B cell (primary cell): ENCODE measurements at regions not wholly inside any gene's neighbourhood (a gene's known extent, or its start where the extent isn't known, plus 50 kb on each side); places are given as distances from the start of the nearest gene placed in this dataset.

Source experiments
- ATAC-seq: fragments of 200-7000 bp; cut with Tn5 transposase; one replicate; pipeline ENCODE4 v1.10.0; 2021; ENCODE audit warnings: low read depth, mild to moderate bottlenecking, moderate number of reproducible peaks, moderate library complexity
- CTCF ChIA-PET: fragments of 350-600 bp; sonication (Branson Sonifier 250); formaldehyde crosslinking; loops from one replicate; lab custom pipeline; 2021; ENCODE audit warnings: antibody characterized with exemption, inconsistent platforms; lab: Charles Lee
- POLR2A ChIA-PET: fragments of 350-600 bp; sonication (Branson Sonifier 250); formaldehyde crosslinking; loops from one replicate; lab custom pipeline; 2021; ENCODE audit warnings: antibody characterized with exemption; lab: Charles Lee
- DNase-seq: peaks from one replicate; pipeline ENCODE4 v3.0.0; 2013
- H2AFZ ChIP-seq: 2 replicates; pipeline ENCODE4 v1.6.1; 2012; ENCODE audit warnings: mild to moderate bottlenecking, low read depth, low read length; ENCODE audit not compliant: insufficient read depth, poor library complexity, severe bottlenecking
- H3K27ac ChIP-seq, 2 donors: 1 replicate in 1 of 2; 2 replicates in 1 of 2; pipeline ENCODE4 v1.5.1; 2012 to 2013; ENCODE audit warnings: low read length in 2 of 2, mild to moderate bottlenecking in 2 of 2, moderate library complexity in 1 of 2
- H3K27me3 ChIP-seq, 4 experiments: fragments of 200-600 bp in 1 of 4; sonication (generic) in 1 of 4; replicated peaks in 1 of 4; 1 replicate in 2 of 4; 2 replicates in 2 of 4; pipeline versions ENCODE4 v1.6.1 to v1.7.0; 2013 to 2016; ENCODE audit warnings: low read length in 3 of 4, mild to moderate bottlenecking in 2 of 4, mixed read lengths in 1 of 4, moderate library complexity in 1 of 4; ENCODE audit not compliant: insufficient read depth in 4 of 4, control insufficient read depth in 3 of 4; ENCODE audit errors: control extremely low read depth in 1 of 4
- H3K36me3 ChIP-seq, 2 experiments: replicated peaks in 1 of 2; 1 replicate in 1 of 2; 2 replicates in 1 of 2; pipeline versions ENCODE4 v1.6.1 to v1.7.1; 2013; ENCODE audit warnings: low read length in 1 of 2; ENCODE audit not compliant: insufficient read depth in 2 of 2, control insufficient read depth in 1 of 2; ENCODE audit errors: control extremely low read depth in 1 of 2, extremely low read depth in 1 of 2
- H3K4me1 ChIP-seq, 2 donors: fragments of 200-600 bp in 1 of 2; sonication (generic) in 1 of 2; 1 replicate in 1 of 2; 2 replicates in 1 of 2; pipeline versions ENCODE4 v1.5.1 to v1.6.1; 2013 to 2017; ENCODE audit warnings: low read length in 2 of 2; ENCODE audit not compliant: control insufficient read depth in 2 of 2, insufficient read depth in 2 of 2
- H3K4me2 ChIP-seq: replicated peaks from 2 replicates; pipeline ENCODE3; 2012; ENCODE audit warnings: mild to moderate bottlenecking, low read depth, low read length; ENCODE audit not compliant: poor library complexity, severe bottlenecking
- H3K4me3 ChIP-seq, 5 experiments: fragments of 200-600 bp in 1 of 5; sonication (generic) in 1 of 5; 1 replicate in 3 of 5; 2 replicates in 2 of 5; pipeline versions ENCODE4 v1.5.1 to v1.7.0; 2011 to 2016; ENCODE audit warnings: low read length in 4 of 5, mild to moderate bottlenecking in 4 of 5, low read depth in 2 of 5, control low read depth in 1 of 5, moderate library complexity in 1 of 5; ENCODE audit not compliant: insufficient read depth in 1 of 5; ENCODE audit errors: control extremely low read depth in 1 of 5, extremely low read depth in 1 of 5
- H3K79me2 ChIP-seq: fragments of 200-600 bp; sonication (generic); one replicate; pipeline ENCODE4 v1.6.0; 2016; ENCODE audit warnings: low read length; ENCODE audit not compliant: control insufficient read depth, insufficient read depth
- H3K9ac ChIP-seq: fragments of 200-600 bp; sonication (generic); 2 replicates; pipeline ENCODE4 v1.6.1; 2017; ENCODE audit warnings: mild to moderate bottlenecking, low read length, moderate library complexity
- H3K9me3 ChIP-seq, 3 donors: one replicate each; pipeline versions ENCODE4 v1.6.1 to v1.7.1; 2013; ENCODE audit warnings: low read length in 2 of 3; ENCODE audit not compliant: control insufficient read depth in 2 of 3, insufficient read depth in 1 of 3; ENCODE audit errors: control extremely low read depth in 1 of 3
- H4K20me1 ChIP-seq: 2 replicates; pipeline ENCODE4 v1.6.0; 2012; ENCODE audit warnings: mild to moderate bottlenecking, low read length; ENCODE audit not compliant: insufficient read depth, control insufficient read depth, poor library complexity, severe bottlenecking
- H3K27ac Mint-ChIP-seq: one replicate; pipeline ENCODE4 v1.8.0; 2021; ENCODE audit warnings: mixed read lengths
- H3K27me3 Mint-ChIP-seq: one replicate; pipeline ENCODE4 v1.8.0; 2021; ENCODE audit warnings: mixed read lengths
- H3K4me1 Mint-ChIP-seq: one replicate; pipeline ENCODE4 v1.8.0; 2021; ENCODE audit warnings: mixed read lengths
- H3K4me3 Mint-ChIP-seq: one replicate; pipeline ENCODE4 v1.8.0; 2021; ENCODE audit warnings: mixed read lengths
- H3K9me3 Mint-ChIP-seq: one replicate; pipeline ENCODE4 v1.8.0; 2022; ENCODE audit warnings: mixed read lengths; ENCODE audit not compliant: insufficient read depth
- CTCF ChIP-seq: fragments of 200-600 bp; IDR thresholded peaks from one replicate; pipeline ENCODE4 v1.8.0; 2022; ENCODE audit warnings: antibody characterized with exemption, mild to moderate bottlenecking
- EZH2 ChIP-seq: IDR thresholded peaks from 2 replicates; pipeline ENCODE4 v1.6.1; 2012; ENCODE audit warnings: borderline replicate concordance, low read depth, mild to moderate bottlenecking, moderate library complexity, low read length; ENCODE audit not compliant: insufficient read depth, poor library complexity, severe bottlenecking
- WGBS: methylation state at CpG from one replicate; pipeline ENCODE4 v1.1.5; 2013; ENCODE audit warnings: missing lambda C conversion rate; ENCODE audit not compliant: insufficient coverage; 5-methylcytosine and 5-hydroxymethylcytosine counted together
- intact Hi-C: fragments of 100-400 bp; cut with micrococcal nuclease; formaldehyde crosslinking; loops from one replicate; pipeline ENCODE4 v1.10.0; 2022

DNA sequence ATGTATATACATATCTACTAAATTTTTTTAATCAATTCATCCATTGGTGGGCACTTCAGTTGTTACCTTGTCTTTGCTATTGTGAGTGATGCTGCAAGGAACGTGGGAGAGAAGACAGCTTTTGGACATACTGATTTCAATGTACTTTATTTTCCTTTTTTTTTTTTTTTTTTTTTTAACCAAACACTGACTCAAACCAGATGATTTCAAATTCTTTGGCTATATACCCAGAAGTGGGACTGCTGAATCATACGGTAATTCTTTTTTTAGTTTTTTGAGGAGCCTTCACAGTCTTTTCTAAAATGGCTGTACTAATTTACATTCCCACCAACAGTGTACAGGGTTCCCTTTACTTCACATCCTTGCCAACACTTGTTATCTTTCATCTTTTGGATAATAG lies 204.7 kb downstream of the INSIG2 start:
- CTCF ChIA-PET: no interaction called here
- H4K20me1 ChIP-seq: no peaks in the 10 kb centered on the region
- intact Hi-C loops: no loop called here
- H3K4me1 ChIP-seq: no peaks in the 10 kb centered on the region
- no peaks in the 10 kb centered on the region for H3K79me2 ChIP-seq
- peaks cover 23% of the 10 kb centered on the region for H3K27me3 Mint-ChIP-seq
- H3K9ac ChIP-seq: no peak overlapping the region
- no peak overlapping the region for H3K4me3 Mint-ChIP-seq
- H2AFZ ChIP-seq: no peak overlapping the region
- no peaks in the 10 kb centered on the region for H3K27me3 ChIP-seq
- H3K9me3 Mint-ChIP-seq: no peaks in the 10 kb centered on the region
- H3K27ac Mint-ChIP-seq: no peak overlapping the region
- H3K36me3 ChIP-seq: no peaks in the 10 kb centered on the region
- no peak overlapping the region for H3K27ac ChIP-seq
- H3K4me1 Mint-ChIP-seq: no peaks in the 10 kb centered on the region
- peaks cover 0 to 10% (median 0%) of the 10 kb centered on the region in 3 donors for H3K9me3 ChIP-seq
- H3K4me3 ChIP-seq: no peak overlapping the region
- POLR2A ChIA-PET: no interaction called here
- no peak for ATAC-seq
- no peak for TF ChIP-seq CTCF
- no peak for TF ChIP-seq EZH2
- WGBS: no CpG with 5 or more reads among the region's 2 CpGs
- no peak overlapping the region for H3K4me2 ChIP-seq
- DNase-seq: no peak

DNA sequence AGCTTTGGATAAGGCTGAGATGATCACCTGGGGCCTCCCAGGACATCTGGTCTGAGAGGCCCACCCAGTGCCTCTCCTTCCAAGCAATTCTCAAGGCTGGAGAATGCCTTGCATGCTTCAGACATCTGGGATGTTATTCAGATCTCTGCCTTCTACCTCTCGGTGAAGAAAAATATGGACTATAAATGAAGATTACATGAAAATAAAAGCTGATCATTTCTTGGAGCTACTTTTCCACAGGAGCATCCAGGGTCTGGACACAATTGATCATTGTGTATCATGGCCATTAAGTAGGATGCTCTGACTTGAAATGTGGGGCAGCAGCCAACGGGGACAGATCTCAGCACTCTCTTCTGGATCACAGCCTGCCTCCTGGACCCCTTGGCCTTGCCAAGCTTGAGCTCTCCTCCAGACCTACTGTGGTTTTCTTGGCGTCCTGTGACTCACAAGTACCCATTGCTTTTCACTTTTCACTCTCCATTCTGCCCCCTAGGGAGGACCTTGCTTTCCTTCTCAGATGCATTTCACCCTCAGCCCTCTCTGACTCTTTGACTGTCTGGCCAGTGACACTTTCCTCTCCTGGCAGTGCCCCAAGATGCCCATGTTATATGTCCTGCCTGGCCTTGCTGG lies 203.1 kb downstream of the INSIG2 start:
- intact Hi-C loops: no loop called here
- ATAC-seq: no peak
- Histone ChIP-seq H3K36me3 (no peaks in the 10 kb centered on the region), H3K4me1 (no peaks in the 10 kb centered on the region), H3K79me2 (no peaks in the 10 kb centered on the region), H3K27ac (no peak overlapping the region), H2AFZ (no peak overlapping the region), H3K4me2 (no peak overlapping the region), H3K9ac (no peak overlapping the region), H3K27me3 (peaks cover 0 to 2% (median 0%) of the 10 kb centered on the region in 4 experiments), H3K9me3 (peaks cover 0 to 5% (median 0%) of the 10 kb centered on the region in 3 donors), H4K20me1 (no peaks in the 10 kb centered on the region), H3K4me3 (no peak overlapping the region)
- Mint-ChIP-seq H3K9me3 (no peaks in the 10 kb centered on the region), H3K27ac (no peak overlapping the region), H3K4me1 (no peaks in the 10 kb centered on the region), H3K27me3 (peaks cover 22% of the 10 kb centered on the region), H3K4me3 (no peak overlapping the region)
- no peak for TF ChIP-seq CTCF
- no peak for TF ChIP-seq EZH2
- POLR2A ChIA-PET: no interaction called here
- CTCF ChIA-PET: no interaction called here
- no peak for DNase-seq
- WGBS: 68% methylated on average over 2 of the region's 3 CpGs
